Small intestine (tissue), 7 donors: ENCODE measurements at regions not wholly inside any gene's neighbourhood (a gene's known extent, or its start where the extent isn't known, plus 50 kb on each side); places are given as distances from the start of the nearest gene placed in this dataset.
"Not testable (repeated sequence)": the region's sequence is repeated elsewhere in the genome, so short reads cannot be mapped to it uniquely, and the experiment has no call there.

Source experiments
- DNase-seq, 2 donors: peaks; one replicate each; pipeline versions ENCODE4 v3.0.0 to v3.0.0-alpha.2; 2013
- FAIRE-seq: peaks from 2 replicates; lab custom pipeline; 2012; peaks lifted over from hg19 to GRCh38; lab: Jason Lieb, UNC
- H3K27ac ChIP-seq, 3 donors: one replicate each; pipeline ENCODE4 v1.5.1; 2013; ENCODE audit warnings: low read length in 2 of 3, mild to moderate bottlenecking in 2 of 3, control low read depth in 1 of 3, inconsistent platforms in 1 of 3, low read depth in 1 of 3, moderate library complexity in 1 of 3
- H3K27me3 ChIP-seq, 3 donors: one replicate each; pipeline ENCODE4 v1.6.1; 2013; ENCODE audit warnings: low read length in 3 of 3, inconsistent platforms in 1 of 3; ENCODE audit not compliant: control insufficient read depth in 3 of 3, insufficient read depth in 3 of 3
- H3K36me3 ChIP-seq, 3 donors: one replicate each; pipeline ENCODE4 v1.6.1; 2013; ENCODE audit warnings: low read length in 3 of 3, inconsistent platforms in 1 of 3, low read depth in 1 of 3, mild to moderate bottlenecking in 1 of 3, moderate library complexity in 1 of 3; ENCODE audit not compliant: control insufficient read depth in 3 of 3, insufficient read depth in 2 of 3
- H3K4me1 ChIP-seq, 3 donors: one replicate each; pipeline ENCODE4 v1.6.1; 2013; ENCODE audit warnings: low read length in 2 of 3, inconsistent platforms in 1 of 3, low read depth in 1 of 3, mild to moderate bottlenecking in 1 of 3, moderate library complexity in 1 of 3; ENCODE audit not compliant: control insufficient read depth in 3 of 3, insufficient read depth in 2 of 3
- H3K4me3 ChIP-seq, 3 donors: one replicate each; pipeline ENCODE4 v1.5.1; 2013; ENCODE audit warnings: low read length in 3 of 3, control low read depth in 1 of 3, inconsistent platforms in 1 of 3, low read depth in 1 of 3, mild to moderate bottlenecking in 1 of 3, moderate library complexity in 1 of 3
- H3K9me3 ChIP-seq, 2 donors: one replicate each; pipeline ENCODE4 v1.6.1; 2013; ENCODE audit warnings: low read depth in 1 of 2, low read length in 1 of 2; ENCODE audit not compliant: control insufficient read depth in 2 of 2, insufficient read depth in 1 of 2
- WGBS, 3 donors: extraction: QIAGEN DNeasy Blood & Tissue Kit; methylation state at CpG; one replicate each; pipeline ENCODE4 v1.1.7; 2013; 5-methylcytosine and 5-hydroxymethylcytosine counted together
- donor health status: healthy with polysubstance abuse.
- donor health status: control.
- donor health status: control.
- donor health status: Bipolar disorder and iron deficiency.
- donor health status: healthy.

- H3K36me3 ChIP-seq, FAIRE-seq, DNase-seq, H3K9me3 ChIP-seq, H3K4me3 ChIP-seq, H3K27me3 ChIP-seq, H3K27ac ChIP-seq: not testable (repeated sequence)
- 79 to 82% (median 81%) methylated on average over 9 of the region's 9 CpGs for WGBS, 3 donors
- H3K4me1 ChIP-seq = peaks cover 0 to 10% (median 3%) of the 10 kb centered on the region in 3 donors
Measured at GRCh38 chr6:14891820-14892375, 354.0 kb upstream of the JARID2 start.

DNA sequence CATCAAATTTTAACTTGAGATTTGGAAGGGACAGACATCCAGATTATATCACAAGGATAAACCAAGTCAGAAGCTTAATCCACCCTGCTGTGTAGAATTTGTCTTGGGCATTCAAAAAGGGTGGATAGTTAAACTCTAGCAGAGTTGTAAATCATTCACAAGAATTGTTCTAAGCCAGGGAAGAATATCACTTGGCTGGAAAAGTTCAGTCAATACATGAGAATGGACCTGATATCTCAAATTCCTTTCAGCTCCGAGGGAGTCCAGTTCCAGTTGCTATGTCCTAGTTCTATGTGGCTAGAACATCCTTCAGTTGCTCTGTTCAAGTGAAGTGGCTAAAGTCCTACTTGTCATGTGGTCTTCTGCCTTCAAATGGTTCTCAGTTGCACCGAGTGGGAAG lies 351.8 kb upstream of the JARID2 start:
- Histone ChIP-seq H3K27me3 (no peaks in the 10 kb centered on the region), H3K4me3 (no peak overlapping the region), H3K9me3 (peaks cover 0 to 5% of the 10 kb centered on the region in 2 donors), H3K36me3 (no peaks in the 10 kb centered on the region), H3K4me1 (peaks cover 0 to 6% (median 3%) of the 10 kb centered on the region in 3 donors), H3K27ac (no peak overlapping the region)
- FAIRE-seq = no peak
- 82 to 92% (median 89%) methylated on average over 2 of the region's 2 CpGs for WGBS, 3 donors
- no peak for DNase-seq

GRCh38 chr6:14896475-14896874 lies 349.4 kb upstream of the JARID2 start:
- H3K4me3 ChIP-seq = no peak overlapping the region
- no peaks in the 10 kb centered on the region for H3K4me1 ChIP-seq
- DNase-seq (no peak), FAIRE-seq (no peak)
- no peaks in the 10 kb centered on the region for H3K36me3 ChIP-seq
- H3K27me3 ChIP-seq = no peaks in the 10 kb centered on the region
- H3K9me3 ChIP-seq = no peaks in the 10 kb centered on the region
- 62 to 72% (median 63%) methylated on average over 4 of the region's 4 CpGs for WGBS, 3 donors
- no peak overlapping the region for H3K27ac ChIP-seq

DNA sequence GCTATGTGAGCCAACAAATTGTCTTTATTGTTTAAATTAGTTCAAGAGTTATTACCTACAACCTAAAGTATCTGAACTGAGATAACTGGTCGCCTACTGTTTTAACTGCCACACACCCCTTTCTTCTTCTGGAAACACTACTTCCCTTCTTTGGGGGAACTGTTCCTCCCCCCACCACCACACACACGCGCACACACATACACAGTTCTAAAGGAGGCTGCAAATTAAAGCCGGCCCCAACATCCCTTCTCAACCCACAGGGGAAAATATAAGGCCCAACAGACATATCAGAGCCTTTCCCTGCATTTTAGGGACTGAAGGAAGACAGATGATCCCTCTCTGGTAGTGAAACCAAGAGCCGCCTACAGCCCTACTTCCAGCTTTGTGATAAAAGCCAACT lies 348.0 kb upstream of the JARID2 start:
- no peak overlapping the region for H3K4me3 ChIP-seq
- FAIRE-seq (no peak), DNase-seq (no peak)
- H3K27ac ChIP-seq = no peak overlapping the region
- H3K9me3 ChIP-seq = no peaks in the 10 kb centered on the region
- H3K36me3 ChIP-seq = no peaks in the 10 kb centered on the region
- 50 to 67% (median 58%) methylated on average over 5 of the region's 5 CpGs for WGBS, 3 donors
- no peaks in the 10 kb centered on the region for H3K27me3 ChIP-seq
- H3K4me1 ChIP-seq = peaks cover 0 to 3% (median 0%) of the 10 kb centered on the region in 3 donors

DNA sequence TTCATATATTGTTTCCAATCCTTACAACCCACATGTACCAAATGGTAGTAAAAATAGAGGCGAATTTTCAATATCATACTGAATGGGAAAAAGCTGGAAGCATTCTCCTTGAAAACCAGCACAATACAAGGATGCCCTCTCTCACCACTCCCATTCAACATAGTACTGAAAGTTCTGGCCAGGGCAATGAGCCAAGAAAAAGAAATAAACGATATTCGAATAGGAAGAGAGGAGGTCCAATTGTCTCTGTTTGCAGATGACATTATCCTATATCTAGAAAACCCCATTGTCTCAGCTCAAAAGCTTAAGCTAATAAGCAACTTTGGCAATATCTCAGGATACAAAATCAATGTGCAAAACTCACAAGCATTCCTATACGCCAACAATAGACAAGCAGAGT lies 346.4 kb upstream of the JARID2 start:
- not testable (repeated sequence) for H3K27me3 ChIP-seq, H3K27ac ChIP-seq, H3K36me3 ChIP-seq, H3K9me3 ChIP-seq, DNase-seq, FAIRE-seq, H3K4me3 ChIP-seq
- H3K4me1 ChIP-seq = peaks cover 0 to 18% (median 6%) of the 10 kb centered on the region in 3 donors
- 60 to 74% (median 74%) methylated on average over 4 of the region's 4 CpGs for WGBS, 3 donors

DNA sequence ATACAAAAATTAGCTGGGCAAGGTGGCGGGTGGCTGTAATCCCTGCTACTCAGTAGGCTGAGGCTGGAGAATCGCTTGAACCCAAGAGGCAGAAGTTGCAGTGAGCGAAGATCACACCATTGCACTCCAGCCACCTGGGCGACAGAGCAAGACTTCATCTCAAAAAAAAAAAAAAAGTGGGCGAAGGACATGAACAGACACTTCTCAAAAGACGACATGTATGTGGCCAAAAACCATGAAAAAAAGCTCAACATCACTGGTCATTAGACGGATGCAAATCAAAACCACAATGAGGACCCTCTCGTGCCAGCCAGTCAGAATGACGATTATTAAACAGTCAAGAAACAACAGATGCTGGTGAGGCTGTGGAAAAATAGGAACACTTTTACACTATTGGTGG lies 344.9 kb upstream of the JARID2 start:
- 95 to 96% (median 96%) methylated on average over 9 of the region's 9 CpGs for WGBS, 3 donors
- Histone ChIP-seq H3K27me3 (no peaks in the 10 kb centered on the region), H3K27ac (no peak overlapping the region), H3K4me3 (no peak overlapping the region), H3K4me1 (peaks cover 0 to 18% (median 8%) of the 10 kb centered on the region in 3 donors), H3K9me3 (peaks cover 0 to 3% of the 10 kb centered on the region in 2 donors), H3K36me3 (no peaks in the 10 kb centered on the region)
- FAIRE-seq (no peak), DNase-seq (no peak)

DNA sequence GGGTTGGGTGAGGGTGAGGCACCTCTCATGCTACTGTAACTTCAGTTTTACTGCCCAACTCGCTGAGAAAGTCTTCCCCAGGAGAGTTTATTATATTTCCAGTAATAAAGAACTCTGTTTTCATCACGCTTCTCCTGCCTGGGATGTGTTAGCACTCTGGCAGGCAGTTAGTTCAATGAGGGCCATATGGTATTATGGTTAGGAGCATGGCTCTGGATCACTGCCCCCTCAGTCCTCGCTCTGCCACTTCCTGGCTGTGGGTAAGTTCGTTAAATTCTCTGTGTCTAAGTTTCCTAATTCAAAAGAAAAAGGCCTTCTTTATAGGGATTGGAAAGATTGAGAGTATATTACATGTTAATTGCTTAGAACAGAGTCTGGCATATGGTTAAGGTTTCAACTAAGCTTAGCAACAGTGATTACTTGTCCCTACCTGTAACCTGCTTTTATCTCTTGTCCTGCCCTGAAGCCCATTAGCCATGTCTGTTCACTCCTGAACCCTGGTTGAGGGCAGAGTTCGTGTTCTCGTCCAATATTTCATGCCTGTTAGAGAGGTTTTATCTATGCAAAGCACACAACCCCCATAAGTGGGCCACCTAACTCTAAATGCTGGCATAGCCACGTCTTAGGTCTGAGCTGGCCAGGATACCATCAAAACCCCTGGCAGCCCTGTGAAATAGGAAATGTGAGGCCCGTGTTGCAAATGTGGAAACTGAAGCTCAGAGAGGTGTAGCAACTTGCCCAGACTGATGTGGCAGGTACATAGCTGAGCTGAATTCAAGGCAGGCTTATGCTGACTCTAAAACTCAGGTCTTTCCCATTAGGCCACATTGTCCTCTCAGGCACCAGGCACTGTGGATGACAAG lies 342.5 kb upstream of the JARID2 start:
- FAIRE-seq (no peak), DNase-seq (peak; percentile 61 to 85)
- peak overlapping the region in 2 of 3 donors; percentile 78 to 83 for H3K27ac ChIP-seq

GRCh38 chr6:14905201-14905600 lies 340.7 kb upstream of the JARID2 start:
- Histone ChIP-seq H3K4me1 (peaks cover 0 to 18% (median 10%) of the 10 kb centered on the region in 3 donors), H3K36me3 (no peaks in the 10 kb centered on the region), H3K4me3 (no peak overlapping the region), H3K27me3 (no peaks in the 10 kb centered on the region), H3K9me3 (peaks cover 0 to 3% of the 10 kb centered on the region in 2 donors), H3K27ac (peak overlapping the region in 1 of 3 donors; percentile 60)
- FAIRE-seq = no peak
- 47 to 58% (median 49%) methylated on average over 3 of the region's 3 CpGs for WGBS, 3 donors
- peak in 1 of 2 donors; percentile 22 for DNase-seq

More for the DNA sequence above, 342.5 kb upstream of the JARID2 start:
- no peaks in the 10 kb centered on the region for H3K27me3 ChIP-seq
- peaks cover 0 to 3% of the 10 kb centered on the region in 2 donors for H3K9me3 ChIP-seq
- no peak overlapping the region for H3K4me3 ChIP-seq
- peaks cover 0 to 18% (median 8%) of the 10 kb centered on the region in 3 donors for H3K4me1 ChIP-seq
- H3K36me3 ChIP-seq = no peaks in the 10 kb centered on the region
- 26 to 58% (median 38%) methylated on average over 8 of the region's 8 CpGs for WGBS, 3 donors
